Cerebellar cortex (tissue), 1 donor: ENCODE measurements at regions not wholly inside any gene's neighbourhood (a gene's known extent, or its start where the extent isn't known, plus 50 kb on each side); places are given as distances from the start of the nearest gene placed in this dataset.
A peak's percentile ranks its signal among the peaks of the same experiment; 100 is the strongest.
"Not testable (repeated sequence)": the region's sequence is repeated elsewhere in the genome, so short reads cannot be mapped to it uniquely, and the experiment has no call there.

ENCODE experiments used
- DNase-seq: peaks from one replicate; pipeline ENCODE4 v3.0.0-alpha.2; 2015; ENCODE audit warnings: low spot score

- not testable (repeated sequence) for DNase-seq
Measured at GRCh38 chr15:84094720-84095119, 140.9 kb upstream of the GOLGA6L4 start.

- DNase-seq, result not testable (repeated sequence)
Measured at GRCh38 chr15:84097053-84097452, 138.5 kb upstream of the GOLGA6L4 start.

GRCh38 chr15:84098604-84099003 is 137.0 kb upstream of the GOLGA6L4 start:
- DNase-seq, result no peak

- no peak for DNase-seq
Measured at GRCh38 chr15:84099181-84099580, 136.4 kb upstream of the GOLGA6L4 start.

- DNase-seq, result no peak
Measured at GRCh38 chr15:84103345-84103744, 132.2 kb upstream of the GOLGA6L4 start.

- DNase-seq, result no peak
Measured at GRCh38 chr15:84104853-84105252, 130.7 kb upstream of the GOLGA6L4 start.

GRCh38 chr15:84108728-84109127 is 126.8 kb upstream of the GOLGA6L4 start:
- peak; percentile 3 for DNase-seq

- no peak for DNase-seq
Measured at GRCh38 chr15:84111575-84111974, 124.0 kb upstream of the GOLGA6L4 start.

- no peak for DNase-seq
Measured at GRCh38 chr15:84112025-84112424, 123.5 kb upstream of the GOLGA6L4 start.

GRCh38 chr15:84113919-84114318 is 121.7 kb upstream of the GOLGA6L4 start:
- DNase-seq, result no peak

- DNase-seq, result not testable (repeated sequence)
Measured at GRCh38 chr15:84114680-84115079, 120.9 kb upstream of the GOLGA6L4 start.

- DNase-seq, result not testable (repeated sequence)
Measured at GRCh38 chr15:84119351-84119750, 116.2 kb upstream of the GOLGA6L4 start.

- DNase-seq, result not testable (repeated sequence)
Measured at GRCh38 chr15:84120903-84121302, 114.7 kb upstream of the GOLGA6L4 start.

GRCh38 chr15:84128706-84129105 is 106.9 kb upstream of the GOLGA6L4 start:
- not testable (repeated sequence) for DNase-seq

- DNase-seq, result not testable (repeated sequence)
Measured at GRCh38 chr15:84130098-84130831, 105.3 kb upstream of the GOLGA6L4 start.

GRCh38 chr15:84135931-84136456 is 99.6 kb upstream of the GOLGA6L4 start:
- not testable (repeated sequence) for DNase-seq

- DNase-seq, result peak; percentile 71
Measured at GRCh38 chr15:84142888-84143337, 92.7 kb upstream of the GOLGA6L4 start.

GRCh38 chr15:84143753-84144314 is 91.7 kb upstream of the GOLGA6L4 start:
- no peak for DNase-seq

GRCh38 chr15:84144946-84145345 is 90.6 kb upstream of the GOLGA6L4 start:
- DNase-seq, result not testable (repeated sequence)

GRCh38 chr15:84146299-84146698 is 89.3 kb upstream of the GOLGA6L4 start:
- DNase-seq, result not testable (repeated sequence)

- DNase-seq, result not testable (repeated sequence)
Measured at GRCh38 chr15:84147307-84147706, 88.3 kb upstream of the GOLGA6L4 start.

GRCh38 chr15:84151205-84151931 is 84.2 kb upstream of the GOLGA6L4 start:
- DNase-seq, result no peak
